ENCODE measurements at regions not wholly inside any gene's neighbourhood (a gene's known extent, or its start where the extent isn't known, plus 50 kb on each side); places are given as distances from the start of the nearest gene placed in this dataset.

DNA sequence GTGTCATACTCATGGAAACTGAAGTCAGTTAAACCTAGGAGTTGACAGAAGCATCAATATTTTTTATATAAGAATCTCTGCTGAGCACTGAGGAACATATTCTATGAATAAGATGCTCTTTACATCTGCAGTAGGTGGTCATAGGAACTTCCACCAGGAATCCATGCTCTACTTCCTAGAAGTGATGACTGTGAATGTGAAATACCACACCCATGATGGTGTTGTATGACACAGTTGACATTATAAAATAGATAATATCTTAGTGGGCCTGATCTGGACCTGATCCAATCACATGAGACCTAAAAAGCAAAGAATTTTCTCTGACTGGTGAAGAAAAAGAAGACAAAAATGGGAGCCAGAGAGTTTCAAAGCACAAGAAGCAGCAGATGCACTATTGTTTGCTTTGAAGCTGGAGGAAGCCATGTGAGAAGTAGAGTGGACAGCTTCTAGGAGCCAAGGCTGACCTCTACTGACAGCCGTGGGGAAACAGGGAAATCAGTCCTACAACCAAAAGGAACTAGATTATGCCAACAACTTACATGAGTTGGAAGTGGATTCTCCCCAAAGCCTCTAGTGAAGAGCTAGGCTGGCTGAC is 68.6 kb upstream of the HS3ST1 start:
- Histone ChIP-seq H3K4me3 (no peak overlapping the region), H3K36me3 (ENCODE audit: low read depth) (no peaks in the 10 kb centered on the region; the same call in 1 of the 2 replicates), H3K9me2 (ENCODE audit: insufficient read depth) (no peaks in the 10 kb centered on the region), H2AFZ (no peak overlapping the region; the same call in 1 of the 2 replicates), H3K4me1 (replicated peaks; ENCODE audit: insufficient read depth) (peaks cover 7% of the 10 kb centered on the region; the same call in 1 of the 2 replicates), H3K9me3 (ENCODE audit: insufficient read depth, low read depth) (peaks cover 3% of the 10 kb centered on the region; the same call in 1 of the 2 replicates), H3F3A (ENCODE audit: insufficient read depth, low read depth) (peaks cover 10% of the 10 kb centered on the region; the same call in 1 of the 2 replicates), H3K79me2 (ENCODE audit: low read depth) (no peaks in the 10 kb centered on the region), H3K4me2 (peak overlapping the region; percentile 21; the same call in 1 of the 2 replicates), H3K27ac (peak overlapping the region; percentile 87), H3K27me3 (ENCODE audit: insufficient read depth, low read depth) (no peaks in the 10 kb centered on the region), H4K20me1 (ENCODE audit: insufficient read depth) (no peaks in the 10 kb centered on the region)
- DNase-seq = no peak
- TF ChIP-seq CTCF (conservative IDR thresholded peaks at IDR 0.05) (0 out of 2 replicates have a peak, but pooled peaks have one; percentile 34), EZH2 (IDR thresholded peaks at IDR 0.05; ENCODE audit: low read depth) (no peak)
- intact Hi-C loops (cut with micrococcal nuclease; ENCODE audit: unreplicated experiment) = loop anchor here (2.0 to 5.0 kb wide), 3 partner anchors 69 to 915 kb away; partner anchors contain the start of gene HS3ST1
- TSS peak; percentile 91 for BruUV-seq (replicated peaks)
- CTCF ChIA-PET = interaction anchor here (0.6 kb wide), 1 partner anchor 355 kb away, joined by 3 read pairs; no protein-coding TSS in a partner anchor
- POLR2A ChIA-PET (ENCODE audit: unreplicated experiment) = no interaction called here

- no peak overlapping the region for H3K4me2 ChIP-seq
- peaks cover 10% of the 10 kb centered on the region; the same call in 1 of the 2 replicates for H3F3A ChIP-seq (ENCODE audit: insufficient read depth, low read depth)
- no peaks in the 10 kb centered on the region for H3K9me2 ChIP-seq (ENCODE audit: insufficient read depth)
- no peaks in the 10 kb centered on the region for H4K20me1 ChIP-seq (ENCODE audit: insufficient read depth)
- H3K79me2 ChIP-seq (ENCODE audit: low read depth) = no peaks in the 10 kb centered on the region
- ChIA-PET POLR2A (ENCODE audit: unreplicated experiment) (interaction anchor here (0.5 to 0.7 kb wide), 2 partner anchors 135 to 202 kb away, joined by 3 to 5 read pairs; no protein-coding TSS in a partner anchor), CTCF (no interaction called here)
- no peak overlapping the region for H3K27ac ChIP-seq
- TF ChIP-seq CTCF (conservative IDR thresholded peaks at IDR 0.05) (no peak), EZH2 (IDR thresholded peaks at IDR 0.05; ENCODE audit: low read depth) (no peak)
- no peak overlapping the region for H3K4me3 ChIP-seq
- H3K36me3 ChIP-seq (ENCODE audit: low read depth) = no peaks in the 10 kb centered on the region
- DNase-seq = peak in 1 of 2 experiments; percentile 27
- intact Hi-C loops (cut with micrococcal nuclease; ENCODE audit: unreplicated experiment) = loop anchor here (2.0 to 5.0 kb wide), 3 partner anchors 68 to 914 kb away; partner anchors contain the start of gene HS3ST1
- H3K9me3 ChIP-seq (ENCODE audit: insufficient read depth, low read depth) = peaks cover 3% of the 10 kb centered on the region; the same call in 1 of the 2 replicates
- H2AFZ ChIP-seq = no peak overlapping the region
- peaks cover 7% of the 10 kb centered on the region; the same call in 1 of the 2 replicates for H3K4me1 ChIP-seq (replicated peaks; ENCODE audit: insufficient read depth)
- BruUV-seq (replicated peaks) = no TSS peak
- H3K27me3 ChIP-seq (ENCODE audit: insufficient read depth, low read depth) = no peaks in the 10 kb centered on the region
These were observed 67.7 kb upstream of the HS3ST1 start for GRCh38 chr4:11496351-11496829.

DNA sequence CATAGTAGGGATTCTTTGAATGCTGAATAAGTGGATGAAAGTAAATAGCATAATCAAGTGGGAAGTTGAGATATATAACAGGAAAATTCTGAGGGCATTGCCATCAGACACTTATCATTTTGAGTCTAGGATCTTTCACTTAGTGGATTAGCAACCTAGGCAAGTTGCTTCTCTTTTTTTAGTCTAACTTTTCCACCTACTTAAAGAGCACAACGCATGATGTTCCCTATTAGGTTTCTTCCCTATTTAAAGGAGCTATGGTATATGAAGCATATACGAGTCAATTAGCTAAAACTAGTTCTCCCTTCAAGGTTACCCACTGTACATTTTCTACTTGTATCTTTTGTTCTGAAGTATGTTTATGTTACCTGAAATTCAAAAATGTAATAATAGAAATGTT is 67.1 kb upstream of the HS3ST1 start:
- no TSS peak for BruUV-seq (replicated peaks)
- CTCF ChIA-PET = no interaction called here
- Histone ChIP-seq H3K27me3 (ENCODE audit: insufficient read depth, low read depth) (no peaks in the 10 kb centered on the region), H3F3A (ENCODE audit: insufficient read depth, low read depth) (peaks cover 10% of the 10 kb centered on the region; the same call in 1 of the 2 replicates), H3K4me2 (no peak overlapping the region), H3K36me3 (ENCODE audit: low read depth) (no peaks in the 10 kb centered on the region), H3K27ac (no peak overlapping the region), H3K4me3 (no peak overlapping the region), H3K9me3 (ENCODE audit: insufficient read depth, low read depth) (peaks cover 3% of the 10 kb centered on the region; the same call in 1 of the 2 replicates), H2AFZ (no peak overlapping the region), H4K20me1 (ENCODE audit: insufficient read depth) (no peaks in the 10 kb centered on the region), H3K9me2 (ENCODE audit: insufficient read depth) (no peaks in the 10 kb centered on the region), H3K4me1 (replicated peaks; ENCODE audit: insufficient read depth) (peaks cover 7% of the 10 kb centered on the region; the same call in 1 of the 2 replicates), H3K79me2 (ENCODE audit: low read depth) (no peaks in the 10 kb centered on the region)
- POLR2A ChIA-PET (ENCODE audit: unreplicated experiment) = no interaction called here
- intact Hi-C loops (cut with micrococcal nuclease; ENCODE audit: unreplicated experiment) = loop anchor here (2.0 to 5.0 kb wide), 3 partner anchors 67 to 913 kb away; partner anchors contain the start of gene HS3ST1
- TF ChIP-seq CTCF (conservative IDR thresholded peaks at IDR 0.05) (no peak), EZH2 (IDR thresholded peaks at IDR 0.05; ENCODE audit: low read depth) (no peak)
- no peak for DNase-seq

All from PC-9 (cell line).